Mesenchymal stem cell (in vitro differentiated cells and primary cell): ENCODE measurements at regions not wholly inside any gene's neighbourhood (a gene's known extent, or its start where the extent isn't known, plus 50 kb on each side); places are given as distances from the start of the nearest gene placed in this dataset.
"Not testable (repeated sequence)": the region's sequence is repeated elsewhere in the genome, so short reads cannot be mapped to it uniquely, and the experiment has no call there.

Experiments used
- DNase-seq: peaks from one replicate; pipeline ENCODE4 v3.0.0-alpha.2; 2013
- H2AFZ ChIP-seq: one replicate; pipeline ENCODE4 v1.6.1; 2013; ENCODE audit warnings: low read depth, mild to moderate bottlenecking, control low read depth, inconsistent platforms, low read length, moderate library complexity
- H2AK5ac ChIP-seq: 2 replicates; pipeline ENCODE4 v1.6.1; 2013; ENCODE audit warnings: low read length, moderate library complexity, mild to moderate bottlenecking, inconsistent platforms; ENCODE audit not compliant: severe bottlenecking
- H2BK120ac ChIP-seq: one replicate; pipeline ENCODE4 v1.6.1; 2013; ENCODE audit warnings: low read depth, mild to moderate bottlenecking, inconsistent platforms, low read length, moderate library complexity
- H2BK12ac ChIP-seq, 2 experiments: one replicate each; pipeline ENCODE4 v1.6.1; 2013; ENCODE audit warnings: inconsistent platforms in 2 of 2, low read length in 2 of 2, mild to moderate bottlenecking in 2 of 2, moderate library complexity in 2 of 2, control low read depth in 1 of 2
- H2BK15ac ChIP-seq: one replicate; pipeline ENCODE4 v1.6.1; 2013; ENCODE audit warnings: mild to moderate bottlenecking, low read depth, inconsistent platforms; ENCODE audit not compliant: poor library complexity, severe bottlenecking
- H2BK5ac ChIP-seq: 2 replicates; pipeline ENCODE4 v1.6.1; 2013; ENCODE audit warnings: low read depth, mild to moderate bottlenecking, low read length, control low read depth, inconsistent platforms; ENCODE audit not compliant: poor library complexity, severe bottlenecking
- H3K14ac ChIP-seq, 2 experiments: one replicate each; pipeline ENCODE4 v1.6.1; 2013; ENCODE audit warnings: inconsistent platforms in 2 of 2, low read length in 2 of 2, control low read depth in 1 of 2, mild to moderate bottlenecking in 1 of 2, moderate library complexity in 1 of 2
- H3K18ac ChIP-seq, 2 experiments: one replicate each; pipeline ENCODE4 v1.6.1; 2013; ENCODE audit warnings: inconsistent platforms in 2 of 2, low read length in 2 of 2, control low read depth in 1 of 2, low read depth in 1 of 2, mild to moderate bottlenecking in 1 of 2
- H3K23ac ChIP-seq, 2 experiments: one replicate each; pipeline ENCODE4 v1.6.1; 2013; ENCODE audit warnings: inconsistent platforms in 2 of 2, low read length in 2 of 2, mild to moderate bottlenecking in 2 of 2, moderate library complexity in 2 of 2, control low read depth in 1 of 2
- H3K27ac ChIP-seq: 2 replicates; pipeline ENCODE4 v1.5.1; 2013; ENCODE audit warnings: mild to moderate bottlenecking, moderate library complexity, low read length, control low read depth, inconsistent platforms; ENCODE audit not compliant: poor library complexity, severe bottlenecking
- H3K27me3 ChIP-seq, 2 experiments: 2 replicates each; pipeline versions ENCODE4 v1.6.1 to v1.7.0; 2013; ENCODE audit warnings: low read length in 2 of 2, mild to moderate bottlenecking in 2 of 2, moderate library complexity in 2 of 2, control low read depth in 1 of 2, inconsistent platforms in 1 of 2; ENCODE audit not compliant: control insufficient read depth in 1 of 2, insufficient read depth in 1 of 2
- H3K36me3 ChIP-seq, 2 experiments: 2 replicates each; pipeline versions ENCODE4 v1.6.1 to v1.7.0; 2013; ENCODE audit warnings: low read length in 2 of 2, control low read depth in 1 of 2, inconsistent platforms in 1 of 2, low read depth in 1 of 2, mild to moderate bottlenecking in 1 of 2; ENCODE audit not compliant: insufficient read depth in 2 of 2, control insufficient read depth in 1 of 2
- H3K4ac ChIP-seq, 2 experiments: one replicate each; pipeline ENCODE4 v1.6.1; 2013; ENCODE audit warnings: inconsistent platforms in 2 of 2, low read length in 2 of 2, mild to moderate bottlenecking in 2 of 2, moderate library complexity in 2 of 2, control low read depth in 1 of 2, low read depth in 1 of 2
- H3K4me1 ChIP-seq: 2 replicates; pipeline ENCODE4 v1.6.1; 2013; ENCODE audit warnings: low read depth, low read length, control low read depth; ENCODE audit not compliant: control insufficient read depth, insufficient read depth
- H3K4me2 ChIP-seq: 2 replicates; pipeline ENCODE4 v1.6.1; 2013; ENCODE audit warnings: low read length, mild to moderate bottlenecking, inconsistent platforms; ENCODE audit not compliant: poor library complexity, severe bottlenecking
- H3K4me3 ChIP-seq, 2 experiments: 2 replicates each; pipeline versions ENCODE4 v1.5.1 to v1.7.0; 2013; ENCODE audit warnings: low read length in 2 of 2, mild to moderate bottlenecking in 2 of 2, control low read depth in 1 of 2, low read depth in 1 of 2; ENCODE audit not compliant: insufficient read depth in 1 of 2
- H3K79me1 ChIP-seq: replicated peaks from 2 replicates; pipeline ENCODE4 v1.6.1; 2013; ENCODE audit warnings: mild to moderate bottlenecking, control low read depth, low read length, inconsistent platforms; ENCODE audit not compliant: poor library complexity, severe bottlenecking
- H3K9ac ChIP-seq: 2 replicates; pipeline ENCODE4 v1.7.0; 2013; ENCODE audit warnings: mild to moderate bottlenecking, low read length, moderate library complexity
- H3K9me3 ChIP-seq: 2 replicates; pipeline ENCODE4 v1.7.0; 2013; ENCODE audit warnings: mild to moderate bottlenecking, low read length; ENCODE audit not compliant: control insufficient read depth
- H4K8ac ChIP-seq: one replicate; pipeline ENCODE4 v1.6.1; 2013; ENCODE audit warnings: inconsistent platforms, mild to moderate bottlenecking, low read length, moderate library complexity
- H4K91ac ChIP-seq: one replicate; pipeline ENCODE4 v1.6.1; 2013; ENCODE audit warnings: mild to moderate bottlenecking, low read length, inconsistent platforms
- WGBS: methylation state at CpG from one replicate; pipeline ENCODE4 v1.1.7; 2013; ENCODE audit warnings: mixed read lengths; 5-methylcytosine and 5-hydroxymethylcytosine counted together

- no peak overlapping the region for H2BK120ac ChIP-seq
- no peak overlapping the region for H2AFZ ChIP-seq
- no peak overlapping the region for H3K4me3 ChIP-seq
- H3K36me3 ChIP-seq, result no peaks in the 10 kb centered on the region
- no peak overlapping the region for H3K4me2 ChIP-seq
- H2BK12ac ChIP-seq, result no peak overlapping the region
- H3K9me3 ChIP-seq, result no peaks in the 10 kb centered on the region
- no peak overlapping the region for H3K18ac ChIP-seq
- H3K9ac ChIP-seq, result no peak overlapping the region
- 66% methylated on average over 13 of the region's 13 CpGs for WGBS
- no peak overlapping the region for H3K14ac ChIP-seq
- DNase-seq, result no peak
- no peaks in the 10 kb centered on the region for H3K79me1 ChIP-seq
- H3K27ac ChIP-seq, result no peak overlapping the region
- no peak overlapping the region for H3K23ac ChIP-seq
- H4K91ac ChIP-seq, result no peak overlapping the region
- no peak overlapping the region for H3K4ac ChIP-seq
- no peak overlapping the region for H4K8ac ChIP-seq
- no peak overlapping the region for H2AK5ac ChIP-seq
- H3K4me1 ChIP-seq, result no peaks in the 10 kb centered on the region
- H2BK15ac ChIP-seq, result no peak overlapping the region
- H2BK5ac ChIP-seq, result no peak overlapping the region
- H3K27me3 ChIP-seq, result no peaks in the 10 kb centered on the region
These were observed 370.2 kb upstream of the SFSWAP start for GRCh38 chr12:131340616-131341210.

GRCh38 chr12:131341608-131342007, 369.3 kb upstream of the SFSWAP start:
- H3K36me3 ChIP-seq, H3K4ac ChIP-seq, H3K79me1 ChIP-seq, H4K91ac ChIP-seq, H3K18ac ChIP-seq, H2BK5ac ChIP-seq, H2BK120ac ChIP-seq, DNase-seq, H2BK15ac ChIP-seq, H2AFZ ChIP-seq, H4K8ac ChIP-seq, H3K14ac ChIP-seq, H3K4me3 ChIP-seq, H2BK12ac ChIP-seq, H3K9me3 ChIP-seq, H3K27ac ChIP-seq, H2AK5ac ChIP-seq, H3K23ac ChIP-seq, H3K4me1 ChIP-seq, H3K27me3 ChIP-seq, H3K4me2 ChIP-seq, H3K9ac ChIP-seq: not testable (repeated sequence)
- 66% methylated on average over 6 of the region's 6 CpGs for WGBS

GRCh38 chr12:131343436-131343835, 367.5 kb upstream of the SFSWAP start:
- not testable (repeated sequence) for H3K4me3 ChIP-seq, H3K9me3 ChIP-seq, H2AFZ ChIP-seq, H2BK5ac ChIP-seq, H4K8ac ChIP-seq, H2BK12ac ChIP-seq, H3K27me3 ChIP-seq, H3K4ac ChIP-seq, H3K4me2 ChIP-seq, H2BK15ac ChIP-seq, H3K27ac ChIP-seq, H3K79me1 ChIP-seq, H3K4me1 ChIP-seq, H4K91ac ChIP-seq, DNase-seq, H3K9ac ChIP-seq, H2AK5ac ChIP-seq, H2BK120ac ChIP-seq, H3K14ac ChIP-seq, H3K36me3 ChIP-seq, H3K18ac ChIP-seq, H3K23ac ChIP-seq
- 69% methylated on average over 3 of the region's 3 CpGs for WGBS

GRCh38 chr12:131344715-131345520, 366.0 kb upstream of the SFSWAP start:
- not testable (repeated sequence) for H3K9me3 ChIP-seq, H3K4me2 ChIP-seq, H3K14ac ChIP-seq, H2AK5ac ChIP-seq, H3K9ac ChIP-seq, H2BK120ac ChIP-seq, H3K4me1 ChIP-seq, H2AFZ ChIP-seq, H2BK5ac ChIP-seq, DNase-seq, H2BK12ac ChIP-seq, H4K8ac ChIP-seq, H3K36me3 ChIP-seq, H3K23ac ChIP-seq, H3K27ac ChIP-seq, H4K91ac ChIP-seq, H3K4me3 ChIP-seq, H3K79me1 ChIP-seq, H2BK15ac ChIP-seq, H3K4ac ChIP-seq, H3K18ac ChIP-seq
- peaks cover 0 to 17% of the 10 kb centered on the region in 2 experiments for H3K27me3 ChIP-seq
- 69% methylated on average over 17 of the region's 22 CpGs for WGBS
